CD4-positive, alpha-beta T cell (primary cell): ENCODE measurements at regions not wholly inside any gene's neighbourhood (a gene's known extent, or its start where the extent isn't known, plus 50 kb on each side); places are given as distances from the start of the nearest gene placed in this dataset.

Experiments
- ATAC-seq: fragments of 200-7000 bp; cut with Tn5 transposase; one replicate; pipeline ENCODE4 v1.10.0; 2022; ENCODE audit warnings: mild to moderate bottlenecking; ENCODE audit not compliant: poor library complexity
- CTCF ChIA-PET: fragments of 350-600 bp; sonication (Branson Sonifier 250); formaldehyde crosslinking; loops from one replicate; lab custom pipeline; 2021; ENCODE audit warnings: antibody characterized with exemption, inconsistent platforms; lab: Charles Lee
- POLR2A ChIA-PET: fragments of 350-600 bp; sonication (Branson Sonifier 250); formaldehyde crosslinking; loops from one replicate; lab custom pipeline; 2021; ENCODE audit warnings: antibody characterized with exemption, inconsistent platforms; lab: Charles Lee
- DNase-seq, 14 experiments: peaks; one replicate each; pipeline ENCODE4 v3.0.0-alpha.2; 2013 to 2020; ENCODE audit warnings: mixed read lengths in 2 of 14
- H3K27ac ChIP-seq, 2 donors: one replicate each; pipeline versions ENCODE4 v1.5.1 to v1.7.0; 2013; ENCODE audit warnings: low read length in 2 of 2, low read depth in 1 of 2, mild to moderate bottlenecking in 1 of 2
- H3K27me3 ChIP-seq, 2 experiments: 1 replicate in 1 of 2; 2 replicates in 1 of 2; pipeline versions ENCODE4 v1.6.1 to v1.7.0; 2013; ENCODE audit warnings: low read length in 2 of 2, control low read depth in 1 of 2, mild to moderate bottlenecking in 1 of 2, moderate library complexity in 1 of 2; ENCODE audit not compliant: insufficient read depth in 2 of 2, control insufficient read depth in 1 of 2
- H3K36me3 ChIP-seq: one replicate; pipeline ENCODE4 v1.6.1; 2013; ENCODE audit warnings: low read length, control low read depth; ENCODE audit not compliant: insufficient read depth
- H3K4me1 ChIP-seq: one replicate; pipeline ENCODE4 v1.6.1; 2013; ENCODE audit warnings: low read length, control low read depth; ENCODE audit not compliant: insufficient read depth
- H3K4me3 ChIP-seq: one replicate; pipeline ENCODE4 v1.5.1; 2013; ENCODE audit warnings: mild to moderate bottlenecking, low read length, moderate library complexity
- H3K9me3 ChIP-seq, 2 experiments: 1 replicate in 1 of 2; 2 replicates in 1 of 2; pipeline versions ENCODE4 v1.6.1 to v1.7.0; 2013; ENCODE audit warnings: low read length in 2 of 2, mild to moderate bottlenecking in 2 of 2, control low read depth in 1 of 2, moderate library complexity in 1 of 2; ENCODE audit not compliant: control insufficient read depth in 1 of 2, insufficient read depth in 1 of 2
- H3K27ac Mint-ChIP-seq: one replicate; pipeline ENCODE4 v1.8.0; 2020; ENCODE audit warnings: mixed read lengths
- H3K27me3 Mint-ChIP-seq: one replicate; pipeline ENCODE4 v1.8.0; 2021; ENCODE audit warnings: mixed read lengths
- H3K36me3 Mint-ChIP-seq: one replicate; pipeline ENCODE4 v1.8.0; 2021; ENCODE audit warnings: low read depth, mixed read lengths
- H3K4me1 Mint-ChIP-seq: one replicate; pipeline ENCODE4 v1.8.0; 2021; ENCODE audit warnings: low read depth, mixed read lengths
- H3K4me3 Mint-ChIP-seq: one replicate; pipeline ENCODE4 v1.8.0; 2020; ENCODE audit warnings: mild to moderate bottlenecking, mixed read lengths
- H3K9me3 Mint-ChIP-seq: one replicate; pipeline ENCODE4 v1.8.0; 2020; ENCODE audit warnings: mixed read lengths
- CTCF ChIP-seq: fragments of 200-600 bp; IDR thresholded peaks from one replicate; pipeline ENCODE4 v1.8.0; 2022; ENCODE audit warnings: antibody characterized with exemption, mild to moderate bottlenecking
- intact Hi-C, 2 experiments: fragments of 100-400 bp; cut with DNase I in 1 of 2; cut with micrococcal nuclease in 1 of 2; formaldehyde crosslinking; loops; one replicate each; pipeline versions ENCODE4 v1.15.1 to v1.9.0; 2023 to 2025; cut with DNase I, micrococcal nuclease

GRCh38 chr11:90391756-90392155 lies 168.9 kb upstream of the CHORDC1 start:
- Mint-ChIP-seq H3K4me1 (no peaks in the 10 kb centered on the region), H3K27ac (no peak overlapping the region), H3K4me3 (no peak overlapping the region), H3K36me3 (no peaks in the 10 kb centered on the region), H3K9me3 (no peaks in the 10 kb centered on the region), H3K27me3 (no peaks in the 10 kb centered on the region)
- DNase-seq, result no peak
- H3K9me3 ChIP-seq, result no peaks in the 10 kb centered on the region
- no peak for ATAC-seq
- no peaks in the 10 kb centered on the region for H3K4me1 ChIP-seq
- H3K27me3 ChIP-seq, result no peaks in the 10 kb centered on the region
- no peak overlapping the region for H3K4me3 ChIP-seq
- no peak for TF ChIP-seq CTCF
- intact Hi-C loops, result no loop called here
- H3K36me3 ChIP-seq, result no peaks in the 10 kb centered on the region
- POLR2A ChIA-PET, result no interaction called here
- H3K27ac ChIP-seq, result no peak overlapping the region
- CTCF ChIA-PET, result no interaction called here

GRCh38 chr11:90380206-90380605 lies 157.4 kb upstream of the CHORDC1 start:
- Mint-ChIP-seq H3K27me3 (no peaks in the 10 kb centered on the region), H3K4me1 (no peaks in the 10 kb centered on the region), H3K36me3 (no peaks in the 10 kb centered on the region), H3K4me3 (no peak overlapping the region), H3K9me3 (no peaks in the 10 kb centered on the region), H3K27ac (no peak overlapping the region)
- ATAC-seq (no peak), DNase-seq (no peak)
- Histone ChIP-seq H3K27me3 (no peaks in the 10 kb centered on the region), H3K27ac (no peak overlapping the region), H3K9me3 (no peaks in the 10 kb centered on the region), H3K4me3 (no peak overlapping the region), H3K36me3 (no peaks in the 10 kb centered on the region), H3K4me1 (no peaks in the 10 kb centered on the region)
- CTCF ChIA-PET, result no interaction called here
- no peak for TF ChIP-seq CTCF
- intact Hi-C loops, result no loop called here
- POLR2A ChIA-PET, result no interaction called here

GRCh38 chr11:90373971-90374370 lies 151.1 kb upstream of the CHORDC1 start:
- no peak overlapping the region for H3K27ac Mint-ChIP-seq
- POLR2A ChIA-PET, result no interaction called here

More at GRCh38 chr11:90373971-90374370, 151.1 kb upstream of the CHORDC1 start:
- H3K4me1 Mint-ChIP-seq, result no peaks in the 10 kb centered on the region
- H3K4me3 Mint-ChIP-seq, result no peak overlapping the region
- no peaks in the 10 kb centered on the region for H3K9me3 Mint-ChIP-seq
- DNase-seq (no peak), ATAC-seq (no peak)
- no peak overlapping the region for H3K27ac ChIP-seq
- CTCF ChIA-PET, result no interaction called here
- TF ChIP-seq CTCF, result no peak
- H3K9me3 ChIP-seq, result no peaks in the 10 kb centered on the region
- H3K4me3 ChIP-seq, result no peak overlapping the region
- H3K27me3 Mint-ChIP-seq, result no peaks in the 10 kb centered on the region
- H3K27me3 ChIP-seq, result no peaks in the 10 kb centered on the region
- intact Hi-C loops, result no loop called here
- no peaks in the 10 kb centered on the region for H3K4me1 ChIP-seq
- no peaks in the 10 kb centered on the region for H3K36me3 Mint-ChIP-seq
- H3K36me3 ChIP-seq, result no peaks in the 10 kb centered on the region
